Suprapubic skin (tissue), 4 donors: ENCODE measurements at regions not wholly inside any gene's neighbourhood (a gene's known extent, or its start where the extent isn't known, plus 50 kb on each side); places are given as distances from the start of the nearest gene placed in this dataset.

Source experiments
- DNase-seq, 2 donors: peaks; one replicate each; pipeline ENCODE4 v3.0.0-alpha.2; 2019; ENCODE audit warnings: low spot score in 2 of 2
- H3K27ac ChIP-seq: fragments of 200-600 bp; sonication (generic); one replicate; pipeline ENCODE4 v1.5.1; 2019
- H3K27me3 ChIP-seq: fragments of 200-600 bp; sonication (generic); one replicate; pipeline ENCODE4 v1.5.1; 2019
- H3K36me3 ChIP-seq: fragments of 200-600 bp; sonication (generic); one replicate; pipeline ENCODE4 v1.5.1; 2019
- H3K4me1 ChIP-seq: fragments of 200-600 bp; sonication (generic); one replicate; pipeline ENCODE4 v1.5.1; 2019
- H3K4me3 ChIP-seq: fragments of 200-600 bp; sonication (generic); one replicate; pipeline ENCODE4 v1.5.1; 2019; ENCODE audit warnings: mild to moderate bottlenecking
- H3K9me3 ChIP-seq: fragments of 200-600 bp; sonication (generic); one replicate; pipeline ENCODE4 v1.5.1; 2019
- CTCF ChIP-seq, 2 donors: fragments of 200-600 bp in 1 of 2; fragments of 450-650 bp in 1 of 2; sonication (generic) in 1 of 2; IDR thresholded peaks; one replicate each; pipeline ENCODE4 v1.5.1; 2016 to 2019; ENCODE audit warnings: antibody characterized with exemption in 2 of 2, mild to moderate bottlenecking in 1 of 2, moderate library complexity in 1 of 2
- EP300 ChIP-seq: sonication (generic); formaldehyde crosslinking; IDR thresholded peaks from one replicate; pipeline ENCODE4 v1.6.1; 2017; ENCODE audit warnings: antibody characterized with exemption
- POLR2A ChIP-seq, 2 donors: fragments of 450-650 bp; IDR thresholded peaks; one replicate each; pipeline ENCODE4 v1.6.1; 2017; ENCODE audit warnings: antibody characterized with exemption in 2 of 2, mild to moderate bottlenecking in 2 of 2, moderate library complexity in 2 of 2
- POLR2AphosphoS5 ChIP-seq, 3 donors: sonication (generic); formaldehyde crosslinking; IDR thresholded peaks; one replicate each; pipeline ENCODE4 v1.6.1; 2017; ENCODE audit warnings: antibody characterized with exemption in 3 of 3
- WGBS: methylation state at CpG from one replicate; pipeline ENCODE4 v1.1.5; 2018; 5-methylcytosine and 5-hydroxymethylcytosine counted together

GRCh38 chr5:3340471-3340870 is 255.2 kb upstream of the IRX1 start:
- Histone ChIP-seq H3K4me3 (no peak overlapping the region), H3K4me1 (peaks cover 5% of the 10 kb centered on the region), H3K9me3 (no peaks in the 10 kb centered on the region), H3K27ac (no peak overlapping the region), H3K36me3 (no peaks in the 10 kb centered on the region), H3K27me3 (no peaks in the 10 kb centered on the region)
- TF ChIP-seq POLR2AphosphoS5 (IDR thresholded peaks at IDR 0.05) (no peak), CTCF (IDR thresholded peaks at IDR 0.05) (no peak), EP300 (no peak), POLR2A (IDR thresholded peaks at IDR 0.05) (no peak)
- no peak for DNase-seq
- WGBS: 85% methylated on average over 5 of the region's 12 CpGs

- Histone ChIP-seq H3K36me3 (no peaks in the 10 kb centered on the region), H3K4me3 (no peak overlapping the region), H3K9me3 (no peaks in the 10 kb centered on the region), H3K27me3 (no peaks in the 10 kb centered on the region), H3K27ac (peak overlapping the region; percentile 12), H3K4me1 (peaks cover 5% of the 10 kb centered on the region)
- WGBS: 71% methylated on average over 10 of the region's 10 CpGs
- TF ChIP-seq CTCF (IDR thresholded peaks at IDR 0.05) (no peak), POLR2AphosphoS5 (IDR thresholded peaks at IDR 0.05) (no peak), EP300 (no peak), POLR2A (IDR thresholded peaks at IDR 0.05) (no peak)
- DNase-seq: no peak
These were observed 255.9 kb upstream of the IRX1 start for GRCh38 chr5:3339798-3340115.

- no peaks in the 10 kb centered on the region for H3K27me3 ChIP-seq
- no peak overlapping the region for H3K4me3 ChIP-seq
- H3K4me1 ChIP-seq: peaks cover 5% of the 10 kb centered on the region
- no peak for DNase-seq
- 62% methylated on average over 13 of the region's 23 CpGs for WGBS
- TF ChIP-seq CTCF (IDR thresholded peaks at IDR 0.05) (no peak), EP300 (no peak), POLR2AphosphoS5 (IDR thresholded peaks at IDR 0.05) (no peak), POLR2A (IDR thresholded peaks at IDR 0.05) (no peak)
- no peaks in the 10 kb centered on the region for H3K9me3 ChIP-seq
- H3K27ac ChIP-seq: no peak overlapping the region
- no peaks in the 10 kb centered on the region for H3K36me3 ChIP-seq
These were observed 256.4 kb upstream of the IRX1 start for GRCh38 chr5:3339092-3339797.

- DNase-seq: no peak
- Histone ChIP-seq H3K36me3 (no peaks in the 10 kb centered on the region), H3K4me1 (peaks cover 5% of the 10 kb centered on the region), H3K4me3 (no peak overlapping the region), H3K9me3 (no peaks in the 10 kb centered on the region), H3K27me3 (no peaks in the 10 kb centered on the region), H3K27ac (no peak overlapping the region)
- 89% methylated on average over 16 of the region's 16 CpGs for WGBS
- TF ChIP-seq POLR2AphosphoS5 (IDR thresholded peaks at IDR 0.05) (no peak), POLR2A (IDR thresholded peaks at IDR 0.05) (no peak), EP300 (no peak), CTCF (IDR thresholded peaks at IDR 0.05) (no peak)
These were observed 257.7 kb upstream of the IRX1 start for GRCh38 chr5:3337812-3338541.

- Histone ChIP-seq H3K4me1 (peaks cover 5% of the 10 kb centered on the region), H3K27ac (no peak overlapping the region), H3K27me3 (no peaks in the 10 kb centered on the region), H3K4me3 (no peak overlapping the region), H3K9me3 (no peaks in the 10 kb centered on the region), H3K36me3 (no peaks in the 10 kb centered on the region)
- 72% methylated on average over 7 of the region's 11 CpGs for WGBS
- TF ChIP-seq POLR2AphosphoS5 (IDR thresholded peaks at IDR 0.05) (no peak), POLR2A (IDR thresholded peaks at IDR 0.05) (no peak), CTCF (IDR thresholded peaks at IDR 0.05) (no peak), EP300 (no peak)
- DNase-seq: no peak
These were observed 259.0 kb upstream of the IRX1 start for GRCh38 chr5:3336666-3337065.
